ENCODE measurements at regions not wholly inside any gene's neighbourhood (a gene's known extent, or its start where the extent isn't known, plus 50 kb on each side); places are given as distances from the start of the nearest gene placed in this dataset.

- FAIRE-seq (no peak), DNase-seq (ENCODE audit: low read depth, low spot score) (no peak)
- Histone ChIP-seq H3K4me3 (ENCODE audit: control insufficient read depth in 2 of 3, extremely low read depth in 1 of 3, insufficient read depth in 2 of 3, low read depth in 1 of 3, low read length in 3 of 3) (no peak overlapping the region), H2AFZ (ENCODE audit: control insufficient read depth, low read length) (no peak overlapping the region), H3K9me1 (ENCODE audit: control insufficient read depth, extremely low read depth, insufficient read depth, low read length) (no peaks in the 10 kb centered on the region), H3K79me2 (ENCODE audit: control insufficient read depth, insufficient read depth, low read length) (no peaks in the 10 kb centered on the region), H3K27ac (ENCODE audit: control insufficient read depth, insufficient read depth, low read length) (no peak overlapping the region), H4K20me1 (ENCODE audit: control insufficient read depth, extremely low read depth, insufficient read depth, low read length) (no peaks in the 10 kb centered on the region), H3K9ac (ENCODE audit: control insufficient read depth, extremely low read depth, insufficient read depth, low read length) (no peak overlapping the region), H3K4me1 (ENCODE audit: control insufficient read depth, extremely low read depth, insufficient read depth, low read length) (no peaks in the 10 kb centered on the region), H3K27me3 (ENCODE audit: control insufficient read depth, extremely low read depth, insufficient read depth, low read length) (no peaks in the 10 kb centered on the region), H3K4me2 (ENCODE audit: control insufficient read depth, extremely low read depth, insufficient read depth, low read depth, low read length) (no peak overlapping the region), H3K9me3 (ENCODE audit: control insufficient read depth, low read depth, low read length) (no peaks in the 10 kb centered on the region), H3K36me3 (ENCODE audit: control insufficient read depth in 2 of 2, extremely low read depth in 1 of 2, insufficient read depth in 2 of 2, low read length in 2 of 2) (no peaks in the 10 kb centered on the region)
- dilution Hi-C loops (cut with MboI; ENCODE audit: extremely low pct_ligation_motif_present, low sequenced_read_pairs), result no loop called here
- TF ChIP-seq EZH2 (IDR thresholded peaks at IDR 0.05; ENCODE audit: low read length), result no peak
- TF ChIP-seq, protein P1, sequence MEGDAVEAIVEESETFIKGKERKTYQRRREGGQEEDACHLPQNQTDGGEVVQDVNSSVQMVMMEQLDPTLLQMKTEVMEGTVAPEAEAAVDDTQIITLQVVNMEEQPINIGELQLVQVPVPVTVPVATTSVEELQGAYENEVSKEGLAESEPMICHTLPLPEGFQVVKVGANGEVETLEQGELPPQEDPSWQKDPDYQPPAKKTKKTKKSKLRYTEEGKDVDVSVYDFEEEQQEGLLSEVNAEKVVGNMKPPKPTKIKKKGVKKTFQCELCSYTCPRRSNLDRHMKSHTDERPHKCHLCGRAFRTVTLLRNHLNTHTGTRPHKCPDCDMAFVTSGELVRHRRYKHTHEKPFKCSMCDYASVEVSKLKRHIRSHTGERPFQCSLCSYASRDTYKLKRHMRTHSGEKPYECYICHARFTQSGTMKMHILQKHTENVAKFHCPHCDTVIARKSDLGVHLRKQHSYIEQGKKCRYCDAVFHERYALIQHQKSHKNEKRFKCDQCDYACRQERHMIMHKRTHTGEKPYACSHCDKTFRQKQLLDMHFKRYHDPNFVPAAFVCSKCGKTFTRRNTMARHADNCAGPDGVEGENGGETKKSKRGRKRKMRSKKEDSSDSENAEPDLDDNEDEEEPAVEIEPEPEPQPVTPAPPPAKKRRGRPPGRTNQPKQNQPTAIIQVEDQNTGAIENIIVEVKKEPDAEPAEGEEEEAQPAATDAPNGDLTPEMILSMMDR (optimal IDR thresholded peaks at IDR 0.05 in 1 of 3, IDR thresholded peaks at IDR 0.05 in 1 of 3, conservative IDR thresholded peaks at IDR 0.05 in 1 of 3; ENCODE audit: extremely low read depth in 1 of 3, insufficient read depth in 2 of 3, low read length in 3 of 3), result no peak
Observed at GRCh38 chr16:64321066-64321465, 800.8 kb downstream of the CDH11 start.

- no peaks in the 10 kb centered on the region for H3K9me3 ChIP-seq (ENCODE audit: control insufficient read depth, low read depth, low read length)
- H4K20me1 ChIP-seq (ENCODE audit: control insufficient read depth, extremely low read depth, insufficient read depth, low read length), result no peaks in the 10 kb centered on the region
- H3K9me1 ChIP-seq (ENCODE audit: control insufficient read depth, extremely low read depth, insufficient read depth, low read length), result no peaks in the 10 kb centered on the region
- no peaks in the 10 kb centered on the region for H3K27me3 ChIP-seq (ENCODE audit: control insufficient read depth, extremely low read depth, insufficient read depth, low read length)
- dilution Hi-C loops (cut with MboI; ENCODE audit: extremely low pct_ligation_motif_present, low sequenced_read_pairs), result no loop called here
- H2AFZ ChIP-seq (ENCODE audit: control insufficient read depth, low read length), result no peak overlapping the region
- DNase-seq (ENCODE audit: low read depth, low spot score) (no peak), FAIRE-seq (no peak)
- no peaks in the 10 kb centered on the region for H3K36me3 ChIP-seq (ENCODE audit: control insufficient read depth in 2 of 2, extremely low read depth in 1 of 2, insufficient read depth in 2 of 2, low read length in 2 of 2)
- no peak overlapping the region for H3K4me2 ChIP-seq (ENCODE audit: control insufficient read depth, extremely low read depth, insufficient read depth, low read depth, low read length)
- no peak overlapping the region for H3K4me3 ChIP-seq (ENCODE audit: control insufficient read depth in 2 of 3, extremely low read depth in 1 of 3, insufficient read depth in 2 of 3, low read depth in 1 of 3, low read length in 3 of 3)
- H3K27ac ChIP-seq (ENCODE audit: control insufficient read depth, insufficient read depth, low read length), result no peak overlapping the region
- TF ChIP-seq, protein P1 (optimal IDR thresholded peaks at IDR 0.05 in 1 of 3, IDR thresholded peaks at IDR 0.05 in 1 of 3, conservative IDR thresholded peaks at IDR 0.05 in 1 of 3; ENCODE audit: extremely low read depth in 1 of 3, insufficient read depth in 2 of 3, low read length in 3 of 3), result no peak
- no peak for TF ChIP-seq EZH2 (IDR thresholded peaks at IDR 0.05; ENCODE audit: low read length)
- H3K9ac ChIP-seq (ENCODE audit: control insufficient read depth, extremely low read depth, insufficient read depth, low read length), result no peak overlapping the region
- H3K4me1 ChIP-seq (ENCODE audit: control insufficient read depth, extremely low read depth, insufficient read depth, low read length), result no peaks in the 10 kb centered on the region
- no peaks in the 10 kb centered on the region for H3K79me2 ChIP-seq (ENCODE audit: control insufficient read depth, insufficient read depth, low read length)
Observed at GRCh38 chr16:64317601-64318000, 804.3 kb downstream of the CDH11 start.

Data from keratinocyte (primary cell).